ENCODE measurements at regions not wholly inside any gene's neighbourhood (a gene's known extent, or its start where the extent isn't known, plus 50 kb on each side); places are given as distances from the start of the nearest gene placed in this dataset.

DNA sequence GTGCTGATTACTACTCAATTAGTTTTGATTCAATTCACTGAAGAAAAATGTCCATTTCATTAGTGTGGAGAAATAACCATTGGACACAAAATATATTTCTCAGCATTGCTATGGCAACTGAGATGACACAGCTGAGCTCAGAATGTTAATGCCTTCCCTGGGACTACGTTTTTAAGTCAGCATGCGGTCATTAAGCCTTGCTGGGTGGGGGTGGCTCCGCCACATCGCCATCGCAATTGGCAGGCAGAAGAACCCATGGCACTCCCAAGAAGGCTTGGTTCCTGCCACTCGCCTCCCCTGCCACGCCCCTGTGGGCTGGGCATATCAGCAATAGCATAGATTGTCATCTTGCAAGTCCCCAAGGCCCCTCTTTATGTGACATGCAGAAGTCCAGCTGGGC, 256.7 kb upstream of the CAMK1G start:
- TF ChIP-seq, protein P1, sequence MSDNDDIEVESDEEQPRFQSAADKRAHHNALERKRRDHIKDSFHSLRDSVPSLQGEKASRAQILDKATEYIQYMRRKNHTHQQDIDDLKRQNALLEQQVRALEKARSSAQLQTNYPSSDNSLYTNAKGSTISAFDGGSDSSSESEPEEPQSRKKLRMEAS (IDR thresholded peaks at IDR 0.05) = no peak
- TF ChIP-seq FOXM1 (IDR thresholded peaks at IDR 0.05; ENCODE audit: borderline replicate concordance, low read depth) (no peak), CEBPB (IDR thresholded peaks at IDR 0.05) (no peak), YY1 (IDR thresholded peaks at IDR 0.05; ENCODE audit: low read depth) (no peak)

Data from Ishikawa (cell line).